ENCODE measurements at regions not wholly inside any gene's neighbourhood (a gene's known extent, or its start where the extent isn't known, plus 50 kb on each side); places are given as distances from the start of the nearest gene placed in this dataset.
"Not testable (repeated sequence)": the region's sequence is repeated elsewhere in the genome, so short reads cannot be mapped to it uniquely, and the experiment has no call there.

- FAIRE-seq (no peak), DNase-seq (ENCODE audit: insufficient read length, low spot score) (no peak)
Observed at GRCh38 chr5:102068870-102069269, 227.2 kb downstream of the SLCO4C1 start.

GRCh38 chr5:102049517-102049916, 246.6 kb downstream of the SLCO4C1 start:
- FAIRE-seq: peak; percentile 54

GRCh38 chr5:102048940-102049339, 247.1 kb downstream of the SLCO4C1 start:
- DNase-seq (ENCODE audit: insufficient read length, low spot score) (no peak), FAIRE-seq (no peak)

More at GRCh38 chr5:102049517-102049916, 246.6 kb downstream of the SLCO4C1 start:
- no peak for DNase-seq (ENCODE audit: insufficient read length, low spot score)

GRCh38 chr5:102047073-102047472, 249.0 kb downstream of the SLCO4C1 start:
- not testable (repeated sequence) for FAIRE-seq; DNase-seq (ENCODE audit: insufficient read length, low spot score)

- DNase-seq (ENCODE audit: insufficient read length, low spot score): no peak
- FAIRE-seq: no peak
Observed at GRCh38 chr5:102040326-102040725, 255.8 kb downstream of the SLCO4C1 start.

- DNase-seq (ENCODE audit: insufficient read length, low spot score): no peak
- no peak for FAIRE-seq
Observed at GRCh38 chr5:102036927-102037326, 259.2 kb downstream of the SLCO4C1 start.

GRCh38 chr5:102031711-102032110, 264.4 kb downstream of the SLCO4C1 start:
- DNase-seq (ENCODE audit: insufficient read length, low spot score): no peak
- FAIRE-seq: no peak

- no peak for FAIRE-seq
- no peak for DNase-seq (ENCODE audit: insufficient read length, low spot score)
Observed at GRCh38 chr5:102018690-102019089, 277.4 kb downstream of the SLCO4C1 start.

- no peak for FAIRE-seq
Observed at GRCh38 chr5:102018279-102018678, 277.8 kb downstream of the SLCO4C1 start.

GRCh38 chr5:102014371-102014770, 281.7 kb downstream of the SLCO4C1 start:
- no peak for FAIRE-seq
- no peak for DNase-seq (ENCODE audit: insufficient read length, low spot score)

More at GRCh38 chr5:102018279-102018678, 277.8 kb downstream of the SLCO4C1 start:
- no peak for DNase-seq (ENCODE audit: insufficient read length, low spot score)

GRCh38 chr5:102010644-102011043, 285.4 kb downstream of the SLCO4C1 start:
- no peak for FAIRE-seq
- DNase-seq (ENCODE audit: insufficient read length, low spot score): no peak

GRCh38 chr5:101997235-101997634, 298.8 kb downstream of the SLCO4C1 start:
- FAIRE-seq (no peak), DNase-seq (ENCODE audit: insufficient read length, low spot score) (no peak)

GRCh38 chr5:101995585-101995984, 300.5 kb downstream of the SLCO4C1 start:
- DNase-seq (ENCODE audit: insufficient read length, low spot score) (no peak), FAIRE-seq (no peak)

- FAIRE-seq: no peak
- DNase-seq (ENCODE audit: insufficient read length, low spot score): no peak
Observed at GRCh38 chr5:101991486-101991885, 304.6 kb downstream of the SLCO4C1 start.

- FAIRE-seq: no peak
- DNase-seq (ENCODE audit: insufficient read length, low spot score): no peak
Observed at GRCh38 chr5:101989659-101990058, 306.4 kb downstream of the SLCO4C1 start.

GRCh38 chr5:101977729-101978345, 318.2 kb downstream of the SLCO4C1 start:
- peak; percentile 16 for DNase-seq (ENCODE audit: insufficient read length, low spot score)

GRCh38 chr5:101976933-101977332, 319.2 kb downstream of the SLCO4C1 start:
- DNase-seq (ENCODE audit: insufficient read length, low spot score): no peak
- no peak for FAIRE-seq

More at GRCh38 chr5:101977729-101978345, 318.2 kb downstream of the SLCO4C1 start:
- FAIRE-seq: peak; percentile 73

GRCh38 chr5:101969742-101970141, 326.3 kb downstream of the SLCO4C1 start:
- FAIRE-seq: no peak
- DNase-seq (ENCODE audit: insufficient read length, low spot score): no peak

GRCh38 chr5:101966476-101966875, 329.6 kb downstream of the SLCO4C1 start:
- DNase-seq (ENCODE audit: insufficient read length, low spot score): no peak
- FAIRE-seq: no peak

GRCh38 chr5:101955891-101956290, 340.2 kb downstream of the SLCO4C1 start:
- no peak for DNase-seq (ENCODE audit: insufficient read length, low spot score)
- no peak for FAIRE-seq

- DNase-seq (ENCODE audit: insufficient read length, low spot score) (no peak), FAIRE-seq (no peak)
Observed at GRCh38 chr5:101950019-101950418, 346.1 kb downstream of the SLCO4C1 start.

GRCh38 chr5:101948615-101949014, 347.5 kb downstream of the SLCO4C1 start:
- FAIRE-seq (no peak), DNase-seq (ENCODE audit: insufficient read length, low spot score) (no peak)

- DNase-seq (ENCODE audit: insufficient read length, low spot score): no peak
- no peak for FAIRE-seq
Observed at GRCh38 chr5:101943784-101944183, 352.3 kb downstream of the SLCO4C1 start.
